Colonic mucosa (tissue), 4 donors: ENCODE measurements at regions not wholly inside any gene's neighbourhood (a gene's known extent, or its start where the extent isn't known, plus 50 kb on each side); places are given as distances from the start of the nearest gene placed in this dataset.
"Not testable (repeated sequence)": the region's sequence is repeated elsewhere in the genome, so short reads cannot be mapped to it uniquely, and the experiment has no call there.

ENCODE experiments used
- DNase-seq: peaks from one replicate; pipeline ENCODE4 v3.0.0-alpha.2; 2020
- H3K27ac ChIP-seq: fragments of 200-600 bp; one replicate; pipeline ENCODE4 v1.8.0; 2021
- H3K27me3 ChIP-seq: fragments of 200-600 bp; one replicate; pipeline ENCODE4 v1.8.0; 2021
- H3K36me3 ChIP-seq: fragments of 200-600 bp; one replicate; pipeline ENCODE4 v1.8.0; 2021
- H3K4me1 ChIP-seq: fragments of 200-600 bp; one replicate; pipeline ENCODE4 v1.8.0; 2021; ENCODE audit warnings: mild to moderate bottlenecking
- H3K4me3 ChIP-seq: fragments of 200-600 bp; one replicate; pipeline ENCODE4 v1.8.0; 2021
- H3K9ac ChIP-seq, 2 donors: one replicate each; pipeline ENCODE4 v1.7.0; 2013; ENCODE audit warnings: control low read depth in 2 of 2, low read depth in 2 of 2, low read length in 2 of 2
- H3K9me3 ChIP-seq: fragments of 200-600 bp; one replicate; pipeline ENCODE4 v1.8.0; 2021
- intact Hi-C: fragments of 100-400 bp; cut with DNase I; formaldehyde crosslinking; loops from one replicate; pipeline ENCODE4 v1.14.1; 2022
- TF ChIP-seq, protein P1 (sequence below): fragments of 200-600 bp; IDR thresholded peaks from one replicate; pipeline ENCODE4 v1.8.0; 2022; ENCODE audit warnings: antibody characterized with exemption, mild to moderate bottlenecking
- donor health status: healthy.
- donor health status: DM: no; HTN: no; CAD: no.
- donor health status: DM: no; HTN: no; CAD: no.

DNA sequence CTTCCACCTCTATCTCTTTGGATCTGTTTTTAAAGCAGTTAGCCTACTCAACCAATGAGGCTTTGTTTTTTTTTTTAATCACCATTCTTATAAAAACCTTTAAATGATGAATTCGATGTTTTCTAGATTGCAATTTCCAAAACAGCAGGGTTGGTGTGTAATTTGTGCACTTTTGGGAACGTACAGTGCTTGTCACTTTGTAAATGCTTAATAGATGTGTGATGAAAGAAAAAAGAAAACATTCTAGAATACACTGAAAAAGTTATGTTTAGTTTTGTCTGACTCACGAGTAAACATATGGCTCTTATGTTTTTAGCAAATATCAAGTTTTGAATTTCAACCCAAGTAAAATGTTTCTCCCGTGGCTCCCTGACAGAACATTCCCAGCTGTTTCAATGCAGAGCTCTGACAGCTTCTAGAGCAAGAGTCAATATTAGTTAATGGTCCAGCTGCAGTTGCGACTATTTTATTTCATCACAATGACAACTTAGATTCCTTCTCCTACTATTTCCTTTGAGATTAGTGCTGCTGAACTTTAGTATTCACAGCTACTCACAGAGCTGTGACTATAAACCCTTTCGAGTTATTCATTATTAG, 362.5 kb upstream of the ADAMTS5 start:
- intact Hi-C loops, result no loop called here
- no peaks in the 10 kb centered on the region for H3K9me3 ChIP-seq
- H3K4me3 ChIP-seq, result no peak overlapping the region
- no peaks in the 10 kb centered on the region for H3K4me1 ChIP-seq
- H3K27ac ChIP-seq, result no peak overlapping the region
- H3K36me3 ChIP-seq, result no peaks in the 10 kb centered on the region
- no peak for DNase-seq
- TF ChIP-seq, protein P1, sequence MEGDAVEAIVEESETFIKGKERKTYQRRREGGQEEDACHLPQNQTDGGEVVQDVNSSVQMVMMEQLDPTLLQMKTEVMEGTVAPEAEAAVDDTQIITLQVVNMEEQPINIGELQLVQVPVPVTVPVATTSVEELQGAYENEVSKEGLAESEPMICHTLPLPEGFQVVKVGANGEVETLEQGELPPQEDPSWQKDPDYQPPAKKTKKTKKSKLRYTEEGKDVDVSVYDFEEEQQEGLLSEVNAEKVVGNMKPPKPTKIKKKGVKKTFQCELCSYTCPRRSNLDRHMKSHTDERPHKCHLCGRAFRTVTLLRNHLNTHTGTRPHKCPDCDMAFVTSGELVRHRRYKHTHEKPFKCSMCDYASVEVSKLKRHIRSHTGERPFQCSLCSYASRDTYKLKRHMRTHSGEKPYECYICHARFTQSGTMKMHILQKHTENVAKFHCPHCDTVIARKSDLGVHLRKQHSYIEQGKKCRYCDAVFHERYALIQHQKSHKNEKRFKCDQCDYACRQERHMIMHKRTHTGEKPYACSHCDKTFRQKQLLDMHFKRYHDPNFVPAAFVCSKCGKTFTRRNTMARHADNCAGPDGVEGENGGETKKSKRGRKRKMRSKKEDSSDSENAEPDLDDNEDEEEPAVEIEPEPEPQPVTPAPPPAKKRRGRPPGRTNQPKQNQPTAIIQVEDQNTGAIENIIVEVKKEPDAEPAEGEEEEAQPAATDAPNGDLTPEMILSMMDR, result no peak
- H3K27me3 ChIP-seq, result no peaks in the 10 kb centered on the region
- no peak overlapping the region for H3K9ac ChIP-seq

DNA sequence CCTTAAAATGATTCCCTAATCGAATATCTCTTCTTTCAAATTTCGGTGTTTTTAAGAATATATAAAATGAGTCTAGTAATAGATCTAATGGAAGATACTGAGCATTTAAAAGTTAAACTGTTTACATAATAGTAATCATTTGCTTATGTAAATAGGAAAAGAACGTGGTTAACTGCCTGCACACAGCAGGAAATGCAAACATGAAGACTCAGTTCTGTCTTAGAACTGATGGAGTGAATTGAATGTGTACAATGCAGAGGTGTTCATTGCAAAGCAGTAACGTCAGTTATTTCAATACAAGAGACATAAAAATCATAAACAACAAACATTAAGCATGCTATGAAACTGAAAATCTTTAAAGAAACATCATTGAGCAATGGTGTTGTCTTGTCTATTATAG, 359.4 kb upstream of the ADAMTS5 start:
- no peaks in the 10 kb centered on the region for H3K36me3 ChIP-seq

DNA sequence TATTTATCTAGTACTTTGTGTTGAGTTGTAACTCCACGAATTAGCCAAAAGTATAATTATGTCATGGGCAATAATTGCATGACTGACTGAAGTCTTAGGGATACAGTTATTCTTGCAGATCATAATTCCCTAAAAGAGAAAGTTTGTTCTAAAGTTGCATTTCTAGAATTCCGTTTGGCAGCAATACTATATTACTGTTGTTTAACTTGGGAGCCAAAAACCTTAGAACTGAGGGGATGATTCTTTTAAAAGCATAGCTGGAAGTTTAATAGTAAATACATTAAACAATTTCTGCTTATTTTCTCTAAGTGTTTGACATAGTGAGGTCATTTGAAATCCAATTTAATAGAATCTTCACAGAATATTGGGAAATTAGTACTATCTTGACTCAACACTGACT, 356.4 kb upstream of the ADAMTS5 start:
- no peaks in the 10 kb centered on the region for H3K4me1 ChIP-seq
- H3K27me3 ChIP-seq, result no peaks in the 10 kb centered on the region
- TF ChIP-seq, protein P1, result no peak
- no peak overlapping the region for H3K27ac ChIP-seq
- no peak overlapping the region for H3K4me3 ChIP-seq
- intact Hi-C loops, result no loop called here
- no peaks in the 10 kb centered on the region for H3K9me3 ChIP-seq
- no peak overlapping the region for H3K9ac ChIP-seq
- DNase-seq, result no peak
- H3K36me3 ChIP-seq, result no peaks in the 10 kb centered on the region

More for the DNA sequence above, 359.4 kb upstream of the ADAMTS5 start:
- H3K4me3 ChIP-seq, result no peak overlapping the region
- no peaks in the 10 kb centered on the region for H3K9me3 ChIP-seq
- H3K4me1 ChIP-seq, result no peaks in the 10 kb centered on the region
- H3K27me3 ChIP-seq, result no peaks in the 10 kb centered on the region
- TF ChIP-seq, protein P1, result no peak
- intact Hi-C loops, result no loop called here
- no peak overlapping the region for H3K9ac ChIP-seq
- H3K27ac ChIP-seq, result no peak overlapping the region
- no peak for DNase-seq

DNA sequence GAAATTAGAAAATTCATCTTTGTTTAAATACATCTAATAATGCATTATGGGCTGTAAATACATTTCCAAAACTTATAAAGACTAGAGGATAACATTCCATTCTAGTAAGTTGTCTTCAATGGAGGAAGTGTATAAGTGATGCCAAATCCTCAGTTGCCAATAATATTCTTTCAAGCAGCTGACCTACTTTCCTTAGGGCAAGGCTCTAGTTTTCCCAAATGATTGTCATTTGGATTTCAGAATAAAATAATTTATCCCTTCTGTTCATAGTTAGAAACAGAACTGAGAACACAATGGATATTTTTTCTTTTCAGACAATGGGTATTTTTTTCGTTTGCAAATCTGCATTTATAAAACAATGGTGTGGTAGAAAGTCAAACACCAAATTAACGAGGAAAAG, 354.9 kb upstream of the ADAMTS5 start:
- H3K27ac ChIP-seq, result no peak overlapping the region
- no peaks in the 10 kb centered on the region for H3K4me1 ChIP-seq
- DNase-seq, result no peak
- no peak overlapping the region for H3K4me3 ChIP-seq
- H3K27me3 ChIP-seq, result no peaks in the 10 kb centered on the region
- H3K9me3 ChIP-seq, result no peaks in the 10 kb centered on the region
- no peaks in the 10 kb centered on the region for H3K36me3 ChIP-seq
- TF ChIP-seq, protein P1, result no peak
- intact Hi-C loops, result no loop called here
- H3K9ac ChIP-seq, result no peak overlapping the region

DNA sequence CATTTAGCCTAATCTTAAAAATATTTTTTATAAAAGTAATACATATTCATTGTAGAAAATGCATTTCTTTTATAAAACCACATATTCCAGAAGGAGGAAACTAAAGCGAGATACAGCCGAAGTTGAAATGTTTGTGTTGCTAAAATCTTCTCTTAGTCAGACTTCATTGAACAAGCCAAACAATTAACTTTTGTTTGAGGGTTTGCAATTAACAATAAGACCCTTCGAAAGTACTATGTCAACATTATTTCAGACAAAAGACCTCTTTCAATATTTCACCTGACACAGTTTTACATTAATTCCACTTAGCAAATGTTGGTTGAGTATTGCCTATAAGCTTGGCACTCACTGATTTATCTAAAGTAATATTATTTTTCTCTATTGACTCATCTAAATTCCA, 354.0 kb upstream of the ADAMTS5 start:
- TF ChIP-seq, protein P1, result no peak
- H3K27me3 ChIP-seq, result no peaks in the 10 kb centered on the region
- H3K36me3 ChIP-seq, result no peaks in the 10 kb centered on the region
- no peak overlapping the region for H3K27ac ChIP-seq
- intact Hi-C loops, result no loop called here
- no peak for DNase-seq
- H3K9ac ChIP-seq, result no peak overlapping the region
- H3K4me1 ChIP-seq, result no peaks in the 10 kb centered on the region
- no peaks in the 10 kb centered on the region for H3K9me3 ChIP-seq
- no peak overlapping the region for H3K4me3 ChIP-seq

DNA sequence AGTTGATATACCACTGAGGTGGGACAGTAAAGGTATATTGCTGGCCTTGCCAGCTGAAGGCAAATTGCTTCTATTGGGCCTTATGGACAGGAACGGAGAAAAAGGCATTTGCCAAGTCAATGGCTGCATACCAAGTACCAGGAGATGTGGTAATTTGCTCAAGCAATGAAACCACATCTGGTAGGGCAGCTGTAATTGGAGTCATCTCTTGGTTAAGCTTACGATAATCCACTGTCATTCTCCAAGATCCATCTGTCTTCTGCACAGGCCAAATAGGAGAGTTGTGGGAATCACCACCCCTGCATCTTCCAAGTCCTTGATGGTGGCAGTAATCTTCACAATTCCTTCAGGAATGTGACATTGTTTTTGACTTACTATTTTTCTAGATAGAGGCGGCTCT, 350.7 kb upstream of the ADAMTS5 start:
- DNase-seq, H3K4me1 ChIP-seq, H3K9me3 ChIP-seq, intact Hi-C loops, H3K27me3 ChIP-seq, H3K36me3 ChIP-seq, H3K27ac ChIP-seq, H3K4me3 ChIP-seq, H3K9ac ChIP-seq: not testable (repeated sequence)
